ENCODE measurements at regions not wholly inside any gene's neighbourhood (a gene's known extent, or its start where the extent isn't known, plus 50 kb on each side); places are given as distances from the start of the nearest gene placed in this dataset.
"Not testable (repeated sequence)": the region's sequence is repeated elsewhere in the genome, so short reads cannot be mapped to it uniquely, and the experiment has no call there.

DNA sequence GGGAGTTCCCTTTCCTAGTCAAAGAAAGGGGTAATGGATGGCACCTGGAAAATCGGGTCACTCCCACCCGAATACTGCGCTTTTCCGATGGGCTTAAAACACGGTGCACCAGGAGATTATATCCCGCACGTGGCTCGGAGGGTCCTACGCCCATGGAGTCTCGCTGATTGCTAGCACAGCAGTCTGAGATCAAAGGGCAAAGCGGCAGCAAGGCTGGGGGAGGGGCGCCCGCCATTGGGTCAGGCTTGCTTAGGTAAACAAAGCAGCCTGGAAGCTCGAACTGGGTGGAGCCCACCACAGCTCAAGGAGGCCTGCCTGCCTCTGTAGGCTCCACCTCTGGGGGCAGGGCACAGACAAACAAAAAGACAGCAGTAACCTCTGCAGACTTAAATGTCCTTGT is 683.3 kb upstream of the MIR17HG start:
- DNase-seq, result not testable (repeated sequence)

DNA sequence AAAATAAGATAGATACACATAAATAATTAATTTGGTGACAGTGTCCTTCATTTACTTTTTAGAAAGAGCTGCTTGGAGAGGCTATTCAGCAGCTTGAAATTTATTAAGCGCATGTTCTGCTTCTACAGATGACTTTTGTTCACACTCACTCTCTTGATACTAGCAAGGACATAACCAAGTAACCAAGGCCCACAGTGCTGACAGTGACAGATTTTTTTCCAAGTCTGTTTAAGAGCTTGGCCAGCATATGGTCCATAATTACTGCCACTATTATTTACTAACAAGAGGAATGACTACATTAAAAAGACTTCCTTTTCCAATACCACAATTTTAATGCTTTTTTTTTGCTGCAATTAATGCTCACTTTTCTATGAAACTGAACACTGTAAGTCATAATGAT is 673.7 kb upstream of the MIR17HG start:
- DNase-seq, result no peak

DNA sequence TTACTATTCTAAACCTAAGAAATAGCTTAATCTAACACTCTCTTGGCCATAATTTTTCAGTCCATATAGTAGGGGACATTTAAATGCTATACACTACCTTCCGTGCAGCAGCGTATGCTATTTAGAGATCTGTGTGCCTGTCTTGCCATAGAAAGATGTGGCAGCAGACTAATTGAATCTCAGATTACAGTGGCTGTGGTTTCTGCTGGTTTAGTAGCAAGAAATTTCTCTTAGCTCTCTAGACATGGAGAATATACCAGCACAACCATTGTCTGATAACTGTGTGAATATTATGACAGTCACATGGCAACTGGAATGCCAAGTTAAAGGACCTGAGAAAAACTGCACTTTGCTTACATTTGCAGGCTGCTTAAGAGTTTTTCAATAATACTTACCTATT is 672.4 kb upstream of the MIR17HG start:
- DNase-seq, result no peak

DNA sequence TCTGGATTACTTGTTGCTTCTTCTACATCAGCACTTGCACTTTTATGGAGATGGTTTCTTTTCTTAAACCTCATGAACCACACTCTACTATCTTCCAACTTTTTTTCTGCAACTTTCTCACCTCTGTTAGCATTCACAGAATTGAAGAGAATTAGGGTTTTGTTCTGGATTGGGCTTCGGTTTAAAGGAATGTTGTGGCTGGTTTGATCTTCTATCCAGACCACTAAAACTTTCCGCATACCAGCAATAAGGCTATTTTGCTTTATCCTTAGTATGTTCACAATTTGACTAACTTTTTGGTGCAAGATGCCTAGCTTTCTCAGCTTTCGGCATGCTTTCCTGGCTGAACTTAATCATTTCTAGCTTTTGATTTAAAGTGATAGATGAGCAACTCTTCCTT is 666.7 kb upstream of the MIR17HG start:
- no peak for DNase-seq

DNA sequence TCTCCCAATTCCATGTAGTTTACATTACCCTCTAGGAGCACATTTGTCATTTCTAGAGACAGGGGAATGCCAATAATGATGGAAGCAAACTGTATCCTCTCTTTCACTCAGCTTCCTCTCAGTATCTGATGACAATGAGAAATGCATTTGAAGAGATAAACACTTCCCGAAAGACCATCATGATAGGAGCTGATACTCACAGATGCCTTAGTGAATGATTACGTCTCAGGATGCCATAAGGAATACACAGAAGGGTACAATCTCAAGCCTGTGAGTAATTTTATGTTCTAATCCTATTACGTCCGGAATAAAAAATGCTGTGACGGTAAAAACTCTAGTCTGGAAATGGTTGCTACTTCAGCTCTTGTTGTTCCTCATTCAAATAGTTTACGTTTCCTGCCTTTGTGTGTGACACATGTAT is 663.8 kb upstream of the MIR17HG start:
- DNase-seq, result no peak

DNA sequence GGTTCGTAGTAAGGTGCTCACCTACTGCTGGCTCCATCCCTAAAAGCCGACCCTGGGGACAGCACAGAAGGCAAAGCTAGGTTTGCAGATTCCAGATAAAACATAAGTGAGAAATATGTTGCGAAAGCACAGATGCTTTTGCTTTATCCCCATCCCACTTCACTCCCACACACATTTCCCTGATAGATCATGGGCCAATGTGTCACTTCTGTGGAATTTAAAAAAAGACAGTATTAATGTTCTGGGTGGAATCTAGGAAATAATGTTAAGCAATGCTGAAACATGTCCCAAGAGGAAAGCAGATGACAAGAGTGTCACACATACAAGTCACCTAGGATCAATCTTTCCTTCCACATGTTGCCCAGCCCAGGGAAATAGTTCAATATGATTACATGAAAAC is 661.0 kb upstream of the MIR17HG start:
- no peak for DNase-seq

DNA sequence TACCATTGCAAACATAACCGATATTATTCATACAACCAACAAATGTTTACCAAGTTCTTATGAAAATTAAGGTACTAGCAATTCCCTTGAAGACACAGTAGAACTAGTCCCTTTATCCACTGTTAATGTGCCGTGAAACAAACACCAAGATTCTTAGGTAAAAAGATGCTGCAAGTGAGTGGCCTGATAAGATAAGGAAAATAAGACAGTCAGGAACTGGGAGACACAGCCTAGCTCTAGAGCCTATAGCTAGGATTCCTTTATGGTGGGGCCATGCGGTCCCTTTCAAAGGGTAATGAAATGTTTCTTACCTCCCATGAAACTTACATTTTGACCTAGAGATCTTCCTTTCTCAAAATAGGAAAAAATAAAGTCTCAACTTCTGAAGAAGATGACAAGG is 658.4 kb upstream of the MIR17HG start:
- no peak for DNase-seq

DNA sequence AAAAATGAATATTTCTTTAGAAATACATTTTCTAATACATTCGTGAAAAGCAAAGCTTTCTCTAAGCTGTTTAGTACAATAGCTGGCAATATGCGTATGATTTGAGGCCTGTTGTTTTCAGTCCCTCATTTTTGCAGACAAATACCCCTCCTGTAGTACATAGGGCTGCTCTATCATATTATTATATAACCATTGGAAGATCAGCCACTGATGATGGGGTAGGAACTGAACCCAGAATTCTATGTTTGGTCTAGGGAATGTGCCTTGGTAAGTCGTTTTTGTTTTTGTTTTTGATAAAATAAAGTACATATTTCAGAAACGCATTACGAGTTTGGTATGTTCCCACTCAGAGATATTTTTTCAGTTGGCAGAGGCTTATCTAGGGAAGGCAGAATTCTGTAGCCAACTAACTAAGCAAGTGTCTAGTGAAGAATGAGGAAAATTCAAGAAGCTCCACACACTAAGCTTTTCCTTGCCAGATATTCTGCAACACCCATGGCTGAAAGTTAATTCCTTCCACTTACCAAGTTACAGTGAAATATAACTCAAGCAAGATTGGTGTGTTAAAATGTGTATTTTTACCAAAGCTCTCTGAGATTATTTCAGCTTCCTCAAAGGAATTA is 656.9 kb upstream of the MIR17HG start:
- no peak for DNase-seq

DNA sequence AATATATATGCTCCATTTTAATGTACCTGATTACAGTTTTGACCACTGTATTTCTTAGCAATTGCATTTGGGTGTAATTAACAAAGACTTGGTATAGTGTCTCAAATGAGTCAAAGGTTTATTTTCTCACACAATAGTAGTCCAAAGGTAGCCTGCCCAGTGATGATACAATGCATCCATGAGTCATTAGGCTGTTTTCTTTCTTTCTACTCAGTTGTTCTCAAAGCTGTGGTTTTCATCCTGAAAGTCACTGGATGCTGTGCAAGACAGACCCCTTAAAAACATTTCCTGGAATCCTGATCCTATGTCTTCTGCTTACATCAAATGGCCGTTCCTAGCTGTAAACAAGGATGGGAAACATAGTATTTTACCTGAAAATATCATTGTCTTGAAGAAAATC is 651.2 kb upstream of the MIR17HG start:
- no peak for DNase-seq

DNA sequence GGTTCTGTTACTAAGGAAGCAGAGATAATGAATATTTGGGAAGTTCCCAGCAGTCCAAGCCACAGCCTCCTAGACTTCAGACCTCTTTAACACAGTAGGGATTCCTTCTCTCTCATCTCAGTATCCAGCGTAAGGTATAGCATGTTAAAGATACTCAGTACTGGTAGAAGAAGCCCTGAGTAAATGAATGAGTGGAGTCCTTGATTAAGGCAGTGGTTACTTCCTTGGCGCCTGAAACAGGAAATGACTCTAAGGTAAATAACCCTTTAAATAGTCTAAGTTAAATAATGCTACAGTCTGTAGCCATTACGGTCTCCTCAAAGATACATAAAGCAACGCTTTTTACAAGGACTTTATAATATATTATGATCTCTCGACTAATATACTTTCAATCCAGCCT is 650.8 kb upstream of the MIR17HG start:
- no peak for DNase-seq

DNA sequence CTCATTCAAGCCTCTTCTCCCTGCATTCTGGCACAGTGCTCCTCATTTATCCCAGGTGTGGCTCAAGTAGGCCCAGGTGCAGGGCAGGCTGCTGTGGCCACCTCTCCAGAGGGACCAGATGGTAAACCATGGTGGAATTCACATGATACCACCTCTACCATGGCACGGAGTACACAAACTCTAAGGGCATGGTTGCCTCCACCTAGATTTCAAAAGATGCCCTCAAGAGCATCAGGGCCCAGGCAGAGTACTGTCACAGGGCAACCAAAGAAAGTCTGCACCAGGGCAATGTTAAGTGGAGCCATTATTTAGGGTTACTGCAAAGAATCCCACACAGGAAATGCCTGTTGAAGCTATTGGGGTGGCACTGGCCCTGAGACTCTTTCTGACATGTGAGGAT is 647.1 kb upstream of the MIR17HG start:
- DNase-seq, result no peak

DNA sequence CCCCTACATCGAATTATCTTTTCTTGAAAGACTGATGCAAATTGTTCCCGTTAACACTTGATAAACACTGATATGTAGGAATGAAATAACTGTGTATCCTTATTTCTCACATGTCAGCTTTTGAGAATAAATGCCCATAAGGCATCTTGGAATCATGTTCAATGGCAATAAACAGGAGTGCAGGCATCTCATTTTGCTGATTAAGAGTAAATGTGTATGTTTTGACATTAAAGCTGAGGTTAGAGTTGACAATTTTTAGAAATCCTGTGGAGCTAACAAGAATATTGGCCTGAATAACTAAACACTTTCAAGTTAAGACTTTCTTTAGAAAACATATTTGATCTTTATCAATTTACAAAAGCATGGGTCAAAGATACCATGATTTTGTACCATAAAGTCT is 646.2 kb upstream of the MIR17HG start:
- DNase-seq, result no peak

DNA sequence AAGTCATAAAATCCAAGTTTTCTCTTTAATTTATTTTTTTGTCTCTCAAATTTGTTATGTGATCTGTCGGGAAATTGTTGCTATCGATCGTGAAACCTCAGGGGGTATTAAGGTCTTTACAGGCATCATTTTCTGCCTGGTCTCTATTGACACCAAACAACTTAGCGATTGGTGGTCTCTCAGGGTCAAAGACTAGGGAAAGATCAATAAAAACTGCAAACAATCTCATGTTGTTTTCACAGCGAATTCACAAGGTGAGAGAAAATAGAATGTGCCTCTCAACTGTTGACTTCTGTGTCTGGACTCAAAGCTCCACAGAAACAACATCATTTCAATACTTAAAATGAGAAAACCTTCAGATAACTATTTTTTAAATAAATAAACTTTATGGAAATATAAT is 645.4 kb upstream of the MIR17HG start:
- DNase-seq, result no peak

DNA sequence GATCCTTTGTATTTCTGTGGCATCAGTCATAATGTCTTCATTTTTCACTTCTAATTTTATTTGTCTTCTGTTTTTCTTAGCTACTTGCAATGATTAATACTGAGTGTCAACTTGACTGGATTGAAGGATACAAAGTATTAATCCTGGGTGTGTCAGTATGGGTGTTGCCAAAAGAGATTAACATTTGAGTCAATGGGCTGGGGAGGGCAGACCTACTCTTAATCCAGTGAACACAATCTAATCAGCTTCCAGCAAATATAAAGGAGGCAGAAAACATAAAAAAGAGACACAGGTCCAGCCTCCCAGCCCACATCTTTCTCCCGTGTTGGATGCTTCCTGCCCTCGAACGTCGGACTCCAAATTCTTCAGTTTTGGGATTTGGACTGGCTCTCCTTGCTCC is 640.9 kb upstream of the MIR17HG start:
- no peak for DNase-seq

DNA sequence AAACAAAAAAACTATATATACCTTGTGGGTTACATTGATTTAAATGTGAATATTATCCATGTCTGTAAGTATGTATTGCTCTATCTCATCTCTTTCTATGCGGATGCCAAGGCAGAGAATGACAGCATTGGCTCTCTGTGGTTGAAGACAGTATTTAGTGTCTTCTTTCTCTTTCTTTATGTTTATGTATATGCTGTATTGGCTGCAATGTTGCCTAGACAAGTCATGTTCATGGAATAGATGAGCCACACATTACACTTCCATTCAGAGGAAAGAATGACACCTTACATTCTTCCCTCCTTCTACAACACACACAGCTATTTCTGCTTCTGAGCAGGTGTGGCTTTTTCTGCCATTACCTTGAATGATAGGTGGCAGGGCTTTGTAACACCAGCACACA is 639.4 kb upstream of the MIR17HG start:
- no peak for DNase-seq

DNA sequence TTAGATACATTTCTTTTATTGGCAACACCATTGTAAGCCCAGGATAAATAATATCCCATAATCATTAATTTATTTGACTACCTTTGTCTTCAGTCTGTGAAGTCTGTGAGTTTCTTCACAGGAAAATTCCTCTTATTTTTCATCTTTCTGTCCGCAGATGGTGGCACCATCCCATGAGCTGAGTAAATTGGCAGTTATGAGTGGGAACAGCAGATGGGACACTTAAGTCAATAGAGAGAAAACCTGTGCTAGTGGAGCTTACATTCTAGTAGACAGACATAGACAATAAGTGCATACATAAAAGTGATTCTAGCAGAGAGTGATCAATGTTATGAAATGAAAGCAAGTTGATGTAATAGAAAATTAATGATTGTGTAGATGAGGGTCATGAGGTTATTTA is 638.2 kb upstream of the MIR17HG start:
- no peak for DNase-seq

DNA sequence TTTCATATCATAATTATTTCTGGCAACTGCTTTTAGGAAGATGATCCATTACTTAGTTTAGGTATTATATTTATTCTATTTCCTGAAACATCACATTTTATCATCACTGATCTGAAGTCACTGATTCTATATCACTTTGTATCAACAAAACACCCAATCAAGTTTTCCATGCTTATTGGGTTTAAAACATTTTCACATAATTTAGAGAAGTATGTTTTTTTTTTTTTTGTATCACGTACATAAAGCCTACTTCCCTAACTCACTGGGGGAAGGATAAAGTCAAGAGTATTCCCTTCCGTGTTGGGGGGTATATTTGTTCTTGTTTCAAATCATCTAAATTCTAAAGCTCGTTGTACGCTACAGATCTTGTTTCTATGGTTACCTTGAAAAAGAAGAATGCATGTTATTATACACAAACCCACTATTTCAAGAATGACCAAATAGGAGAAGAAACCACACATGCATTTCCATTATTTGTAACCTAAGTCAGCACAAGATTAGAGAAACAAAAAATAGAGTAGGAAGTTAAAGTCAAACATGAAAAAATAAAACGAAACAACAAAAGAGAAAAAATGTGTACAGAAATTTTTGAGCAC is 637.2 kb upstream of the MIR17HG start:
- no peak for DNase-seq

DNA sequence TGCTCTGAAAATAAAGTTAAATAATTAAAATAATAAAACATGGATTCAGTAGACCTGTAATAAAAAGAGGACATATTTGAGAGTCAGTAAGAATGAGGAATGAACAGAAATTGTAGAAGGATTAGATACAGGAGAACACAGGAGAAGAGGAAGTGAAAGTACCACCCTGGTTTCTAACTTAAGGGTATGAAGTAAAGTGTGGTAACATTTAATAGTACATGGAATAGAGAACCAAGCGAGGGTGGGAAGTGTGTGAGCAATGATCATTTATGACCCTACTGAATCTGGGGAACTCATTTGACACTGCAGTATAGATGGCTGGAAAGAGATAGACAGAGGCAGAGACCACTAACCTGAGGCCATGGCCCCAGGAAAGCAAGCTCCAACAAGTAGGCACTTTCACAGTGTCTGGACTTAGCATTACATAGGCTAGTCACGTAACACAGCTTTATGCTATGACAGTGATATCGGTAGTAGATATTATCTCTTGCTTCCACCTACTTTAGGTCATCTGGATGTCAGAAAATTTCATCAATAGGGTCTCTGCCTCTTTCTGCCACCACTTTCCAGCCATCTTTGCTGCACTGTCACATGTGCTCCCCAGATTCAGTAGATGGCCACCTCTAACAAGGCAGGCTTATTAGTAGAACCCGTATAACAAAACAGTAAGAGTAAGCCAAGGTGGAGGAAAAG is 633.9 kb upstream of the MIR17HG start:
- no peak for DNase-seq

DNA sequence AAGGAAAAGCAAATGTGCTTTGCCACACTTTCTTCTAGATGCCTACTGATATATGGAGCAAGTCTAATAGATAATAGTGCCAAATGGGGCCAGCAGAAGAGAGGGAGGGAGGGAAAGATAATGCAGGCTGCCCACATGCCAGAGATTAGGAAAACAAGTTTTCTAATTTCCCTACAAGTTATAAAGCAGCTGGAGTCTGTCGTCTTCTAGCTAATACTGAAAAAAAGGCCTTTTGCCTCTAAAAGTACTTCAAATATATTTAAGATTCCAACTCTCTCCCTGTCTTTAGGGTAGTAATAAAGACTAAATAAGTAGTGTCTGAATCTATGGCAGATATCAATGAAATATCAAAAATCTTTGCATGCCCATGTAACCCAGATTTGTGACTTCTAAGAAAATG is 632.0 kb upstream of the MIR17HG start:
- no peak for DNase-seq

DNA sequence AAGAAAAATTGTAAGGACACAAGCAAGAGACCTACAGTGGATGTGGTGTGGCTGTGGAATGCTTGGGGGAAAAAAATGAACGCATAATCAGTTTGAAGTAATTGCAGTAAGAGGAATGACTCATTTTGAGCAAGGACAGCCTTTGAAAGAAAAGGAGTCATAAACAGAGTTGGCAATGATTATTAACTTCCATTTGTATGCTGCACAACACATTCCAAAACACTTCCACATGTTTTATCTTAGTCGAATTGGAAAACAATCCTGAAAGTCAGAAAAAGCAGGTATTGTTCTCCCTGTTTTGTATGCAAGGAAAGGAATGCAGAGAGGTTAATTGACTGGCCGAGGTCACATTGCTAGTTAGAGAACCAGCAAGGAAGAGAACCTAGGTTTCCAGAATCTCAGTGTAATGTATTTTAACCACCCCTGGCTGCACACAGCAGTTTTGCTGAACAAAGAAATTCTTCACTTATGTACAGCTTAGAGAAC is 630.0 kb upstream of the MIR17HG start:
- DNase-seq, result no peak

DNA sequence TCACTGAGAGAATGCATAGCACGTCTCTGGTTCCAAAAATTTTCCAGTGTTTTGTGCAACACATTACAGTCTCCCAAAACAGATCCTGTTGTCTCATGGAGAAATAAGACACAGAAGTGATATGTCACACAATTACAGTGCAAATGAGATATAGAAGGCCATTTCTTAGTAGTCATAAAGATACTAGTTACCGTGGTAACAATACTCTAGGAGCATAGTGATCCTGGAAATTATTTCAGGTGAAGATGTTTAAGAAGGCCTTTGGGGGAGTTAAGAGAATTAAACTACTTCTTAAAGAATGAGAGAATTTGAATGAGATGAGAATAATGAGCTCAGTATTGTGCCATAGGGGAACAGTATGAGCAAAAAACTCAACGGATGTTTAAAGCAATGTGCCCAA is 628.0 kb upstream of the MIR17HG start:
- DNase-seq, result no peak

DNA sequence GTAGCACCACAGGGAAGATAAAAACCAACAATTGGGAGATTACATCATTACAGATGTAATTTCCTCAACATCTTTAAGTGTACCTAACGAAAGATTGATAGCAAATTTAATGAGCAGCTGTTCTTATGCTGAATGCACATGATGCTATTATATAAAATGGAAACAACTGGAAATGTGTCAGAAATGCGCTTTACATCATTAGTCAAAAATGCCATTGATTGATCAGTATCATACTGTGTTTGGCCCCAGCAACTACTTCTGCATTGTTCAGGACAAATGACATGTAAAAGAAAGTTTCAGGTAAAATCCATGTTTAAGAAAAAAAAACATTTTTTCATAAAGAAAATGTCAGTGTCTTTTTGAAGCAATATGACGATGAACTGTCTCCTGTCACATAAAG is 625.5 kb upstream of the MIR17HG start:
- no peak for DNase-seq

DNA sequence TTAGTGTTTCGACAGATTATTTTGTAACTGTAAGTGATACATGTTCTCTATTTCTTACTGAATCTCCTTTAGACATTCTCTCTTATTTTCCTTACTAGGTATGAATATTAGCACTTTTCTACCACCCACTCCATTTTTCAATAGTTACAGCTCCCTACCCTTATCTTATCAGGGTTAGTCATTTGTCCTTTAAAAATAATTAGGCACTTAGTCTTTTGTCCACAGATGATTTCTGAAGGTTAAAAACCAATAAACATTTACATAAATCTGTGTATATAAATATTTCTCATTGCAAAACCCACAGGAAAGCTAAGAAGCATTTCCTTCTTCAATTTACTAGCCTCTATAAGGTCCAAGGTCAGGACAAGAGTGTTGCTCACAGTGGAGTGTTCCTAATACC is 624.1 kb upstream of the MIR17HG start:
- DNase-seq, result no peak

DNA sequence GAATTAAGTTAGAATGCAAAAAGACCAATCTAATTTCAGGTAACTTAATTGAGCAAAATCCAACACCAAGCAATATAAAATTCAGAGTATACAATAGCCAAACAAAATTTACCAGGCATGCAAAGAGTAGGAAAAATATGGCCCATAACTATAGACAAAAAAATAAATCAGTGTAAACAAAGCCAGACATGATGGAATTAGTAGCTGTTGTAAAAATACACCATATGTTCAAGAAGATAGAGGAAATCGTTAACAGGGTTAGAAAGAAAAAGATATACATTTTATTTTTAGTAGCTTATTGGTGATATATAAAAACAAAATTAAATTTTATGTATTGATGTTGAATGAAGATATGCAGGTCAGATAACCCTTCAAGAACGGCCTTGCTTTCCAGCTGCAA is 621.1 kb upstream of the MIR17HG start:
- no peak for DNase-seq

DNA sequence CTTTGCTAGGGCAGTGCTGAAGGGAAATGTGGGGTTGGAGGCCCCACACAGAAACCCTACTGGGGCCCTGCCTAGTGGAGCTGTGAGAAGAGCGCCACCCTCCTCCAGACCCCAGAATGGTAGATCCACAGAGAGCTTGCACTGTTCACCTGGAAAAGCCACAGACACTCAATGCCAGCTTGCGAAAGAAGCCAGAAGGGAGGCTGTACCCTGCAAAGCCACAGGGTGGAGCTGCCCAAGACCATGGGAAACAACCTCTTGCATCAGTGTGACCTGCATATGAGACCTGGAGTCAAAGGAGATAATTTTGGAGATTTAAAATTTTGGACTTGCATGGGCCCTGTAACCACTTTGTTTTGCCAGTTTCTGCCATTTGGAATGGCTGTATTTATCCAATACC is 615.4 kb upstream of the MIR17HG start:
- no peak for DNase-seq

All from NCI-H345 (cell line).